PFSK-1 (cell line): ENCODE measurements at regions not wholly inside any gene's neighbourhood (a gene's known extent, or its start where the extent isn't known, plus 50 kb on each side); places are given as distances from the start of the nearest gene placed in this dataset.

Experiments
- FOXP2 ChIP-seq: optimal IDR thresholded peaks from 2 replicates; pipeline ENCODE3; 2011; ENCODE audit warnings: borderline replicate concordance, control low read depth, inconsistent platforms; ENCODE audit not compliant: insufficient read depth; ENCODE audit errors: extremely low read length, extremely low read depth
- POLR2AphosphoS5 ChIP-seq: IDR thresholded peaks from 2 replicates; pipeline ENCODE4 v1.6.1; 2012; ENCODE audit warnings: low read depth, mild to moderate bottlenecking, control low read depth, low read length, moderate library complexity
- REST ChIP-seq, 2 experiments: IDR thresholded peaks; 2 replicates each; pipeline versions ENCODE4 v1.6.1 to v1.8.0; 2011 to 2012; ENCODE audit warnings: low read depth in 2 of 2, low read length in 2 of 2, control low read depth in 1 of 2, inconsistent platforms in 1 of 2, mild to moderate bottlenecking in 1 of 2, moderate library complexity in 1 of 2; ENCODE audit not compliant: insufficient read depth in 1 of 2
- SIN3A ChIP-seq: IDR thresholded peaks from 2 replicates; pipeline ENCODE4 v1.6.1; 2012; ENCODE audit warnings: mild to moderate bottlenecking, low read length, moderate library complexity, borderline replicate concordance; ENCODE audit not compliant: insufficient read depth
- TAF1 ChIP-seq: IDR thresholded peaks from 2 replicates; pipeline ENCODE4 v1.6.1; 2012; ENCODE audit warnings: low read length, control low read depth, borderline replicate concordance; ENCODE audit not compliant: insufficient read depth

GRCh38 chr6:23272536-23272935 is 703.2 kb downstream of the HDGFL1 start:
- TF ChIP-seq REST (IDR thresholded peaks at IDR 0.05; ENCODE audit: insufficient read depth in 1 of 2, low read depth in 2 of 2, low read length in 2 of 2) (no peak), TAF1 (no peak), FOXP2 (no peak), SIN3A (no peak), POLR2AphosphoS5 (no peak)

GRCh38 chr6:23277521-23278179 is 708.3 kb downstream of the HDGFL1 start:
- no peak for TF ChIP-seq TAF1
- TF ChIP-seq FOXP2, result no peak
- TF ChIP-seq REST (IDR thresholded peaks at IDR 0.05; ENCODE audit: insufficient read depth in 1 of 2, low read depth in 2 of 2, low read length in 2 of 2), result no peak
- TF ChIP-seq SIN3A, result no peak
- TF ChIP-seq POLR2AphosphoS5, result no peak

GRCh38 chr6:23278180-23278532 is 708.8 kb downstream of the HDGFL1 start:
- no peak for TF ChIP-seq FOXP2

- TF ChIP-seq SIN3A (no peak), TAF1 (no peak), REST (IDR thresholded peaks at IDR 0.05; ENCODE audit: insufficient read depth in 1 of 2, low read depth in 2 of 2, low read length in 2 of 2) (no peak), POLR2AphosphoS5 (no peak), FOXP2 (no peak)
These were observed 711.1 kb downstream of the HDGFL1 start for GRCh38 chr6:23280437-23280836.

- TF ChIP-seq SIN3A, result no peak
- no peak for TF ChIP-seq TAF1
- no peak for TF ChIP-seq FOXP2
- no peak for TF ChIP-seq POLR2AphosphoS5
- TF ChIP-seq REST (IDR thresholded peaks at IDR 0.05; ENCODE audit: insufficient read depth in 1 of 2, low read depth in 2 of 2, low read length in 2 of 2), result no peak
These were observed 713.1 kb downstream of the HDGFL1 start for GRCh38 chr6:23282252-23283021.
